ENCODE measurements at regions not wholly inside any gene's neighbourhood (a gene's known extent, or its start where the extent isn't known, plus 50 kb on each side); places are given as distances from the start of the nearest gene placed in this dataset.

- intact Hi-C loops (cut with micrococcal nuclease), result no loop called here
- no peak for DNase-seq
- 76% methylated on average over 4 of the region's 5 CpGs for WGBS (ENCODE audit: insufficient coverage)
- TF ChIP-seq, protein P1, sequence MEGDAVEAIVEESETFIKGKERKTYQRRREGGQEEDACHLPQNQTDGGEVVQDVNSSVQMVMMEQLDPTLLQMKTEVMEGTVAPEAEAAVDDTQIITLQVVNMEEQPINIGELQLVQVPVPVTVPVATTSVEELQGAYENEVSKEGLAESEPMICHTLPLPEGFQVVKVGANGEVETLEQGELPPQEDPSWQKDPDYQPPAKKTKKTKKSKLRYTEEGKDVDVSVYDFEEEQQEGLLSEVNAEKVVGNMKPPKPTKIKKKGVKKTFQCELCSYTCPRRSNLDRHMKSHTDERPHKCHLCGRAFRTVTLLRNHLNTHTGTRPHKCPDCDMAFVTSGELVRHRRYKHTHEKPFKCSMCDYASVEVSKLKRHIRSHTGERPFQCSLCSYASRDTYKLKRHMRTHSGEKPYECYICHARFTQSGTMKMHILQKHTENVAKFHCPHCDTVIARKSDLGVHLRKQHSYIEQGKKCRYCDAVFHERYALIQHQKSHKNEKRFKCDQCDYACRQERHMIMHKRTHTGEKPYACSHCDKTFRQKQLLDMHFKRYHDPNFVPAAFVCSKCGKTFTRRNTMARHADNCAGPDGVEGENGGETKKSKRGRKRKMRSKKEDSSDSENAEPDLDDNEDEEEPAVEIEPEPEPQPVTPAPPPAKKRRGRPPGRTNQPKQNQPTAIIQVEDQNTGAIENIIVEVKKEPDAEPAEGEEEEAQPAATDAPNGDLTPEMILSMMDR (IDR thresholded peaks at IDR 0.05), result no peak
- H3K27me3 ChIP-seq (ENCODE audit: control insufficient read depth in 2 of 2, insufficient read depth in 2 of 2, low read length in 2 of 2), result no peaks in the 10 kb centered on the region
- H3K36me3 Mint-ChIP-seq, result no peaks in the 10 kb centered on the region
- H3K36me3 ChIP-seq (replicated peaks in 1 of 2; ENCODE audit: control insufficient read depth in 1 of 2, insufficient read depth in 2 of 2, low read length in 2 of 2), result no peaks in the 10 kb centered on the region
- H3K27ac ChIP-seq (ENCODE audit: low read depth in 1 of 2, low read length in 2 of 2), result no peak overlapping the region
- H3K27ac Mint-ChIP-seq, result no peak overlapping the region
- no peak overlapping the region for H3K4me3 Mint-ChIP-seq
- H2AFZ ChIP-seq (ENCODE audit: insufficient read depth, low read depth, low read length, poor library complexity, severe bottlenecking), result no peak overlapping the region
- no peaks in the 10 kb centered on the region for H3K79me2 ChIP-seq (ENCODE audit: insufficient read depth, low read length)
- no peaks in the 10 kb centered on the region for H3K4me1 ChIP-seq (ENCODE audit: control insufficient read depth in 1 of 2, insufficient read depth in 2 of 2, low read length in 2 of 2)
- H3K9me3 Mint-ChIP-seq, result peaks cover 0 to 5% (median 2%) of the 10 kb centered on the region in 7 donors
- H3K27me3 Mint-ChIP-seq (ENCODE audit: low read depth in 3 of 3), result peaks cover 0 to 3% (median 0%) of the 10 kb centered on the region in 3 donors
- H3K9me3 ChIP-seq (replicated peaks in 1 of 2; ENCODE audit: control insufficient read depth in 1 of 2, insufficient read depth in 1 of 2, low read length in 2 of 2), result peaks cover 2 to 3% of the 10 kb centered on the region in 2 donors
- no peak overlapping the region for H3K4me3 ChIP-seq (replicated peaks in 1 of 3; ENCODE audit: low read depth in 2 of 3, low read length in 3 of 3)
- no peak overlapping the region for H3K4me2 ChIP-seq (replicated peaks; ENCODE audit: extremely low read depth, low read length, poor library complexity, severe bottlenecking)
- H3K4me1 Mint-ChIP-seq, result no peaks in the 10 kb centered on the region
- no peak overlapping the region for H3K9ac ChIP-seq (ENCODE audit: insufficient read depth, low read length, poor library complexity, severe bottlenecking)
- no peaks in the 10 kb centered on the region for H4K20me1 ChIP-seq (ENCODE audit: insufficient read depth, low read length)
These were observed 655.0 kb downstream of the RWDD3 start for GRCh38 chr1:95888941-95889390.

GRCh38 chr1:95889400-95889799 is 655.4 kb downstream of the RWDD3 start:
- Mint-ChIP-seq H3K4me3 (no peak overlapping the region), H3K9me3 (peaks cover 0 to 5% (median 2%) of the 10 kb centered on the region in 7 donors), H3K4me1 (no peaks in the 10 kb centered on the region), H3K27ac (no peak overlapping the region), H3K27me3 (ENCODE audit: low read depth in 3 of 3) (peaks cover 0 to 3% (median 0%) of the 10 kb centered on the region in 3 donors), H3K36me3 (no peaks in the 10 kb centered on the region)
- no peak overlapping the region for H3K27ac ChIP-seq (ENCODE audit: low read depth in 1 of 2, low read length in 2 of 2)
- WGBS (ENCODE audit: insufficient coverage), result no CpG with 5 or more reads among the region's 3 CpGs
- no peaks in the 10 kb centered on the region for H3K79me2 ChIP-seq (ENCODE audit: insufficient read depth, low read length)
- H3K27me3 ChIP-seq (ENCODE audit: control insufficient read depth in 2 of 2, insufficient read depth in 2 of 2, low read length in 2 of 2), result no peaks in the 10 kb centered on the region
- TF ChIP-seq, protein P1 (IDR thresholded peaks at IDR 0.05), result no peak
- H3K9me3 ChIP-seq (replicated peaks in 1 of 2; ENCODE audit: control insufficient read depth in 1 of 2, insufficient read depth in 1 of 2, low read length in 2 of 2), result peaks cover 2 to 3% of the 10 kb centered on the region in 2 donors
- no peak for DNase-seq
- H3K36me3 ChIP-seq (replicated peaks in 1 of 2; ENCODE audit: control insufficient read depth in 1 of 2, insufficient read depth in 2 of 2, low read length in 2 of 2), result no peaks in the 10 kb centered on the region
- no peaks in the 10 kb centered on the region for H4K20me1 ChIP-seq (ENCODE audit: insufficient read depth, low read length)
- no peak overlapping the region for H3K9ac ChIP-seq (ENCODE audit: insufficient read depth, low read length, poor library complexity, severe bottlenecking)
- no peak overlapping the region for H3K4me3 ChIP-seq (replicated peaks in 1 of 3; ENCODE audit: low read depth in 2 of 3, low read length in 3 of 3)
- no peaks in the 10 kb centered on the region for H3K4me1 ChIP-seq (ENCODE audit: control insufficient read depth in 1 of 2, insufficient read depth in 2 of 2, low read length in 2 of 2)
- H2AFZ ChIP-seq (ENCODE audit: insufficient read depth, low read depth, low read length, poor library complexity, severe bottlenecking), result no peak overlapping the region
- intact Hi-C loops (cut with micrococcal nuclease), result no loop called here
- no peak overlapping the region for H3K4me2 ChIP-seq (replicated peaks; ENCODE audit: extremely low read depth, low read length, poor library complexity, severe bottlenecking)

Data from CD14-positive monocyte (primary cell).